ENCODE measurements at regions not wholly inside any gene's neighbourhood (a gene's known extent, or its start where the extent isn't known, plus 50 kb on each side); places are given as distances from the start of the nearest gene placed in this dataset.

DNA sequence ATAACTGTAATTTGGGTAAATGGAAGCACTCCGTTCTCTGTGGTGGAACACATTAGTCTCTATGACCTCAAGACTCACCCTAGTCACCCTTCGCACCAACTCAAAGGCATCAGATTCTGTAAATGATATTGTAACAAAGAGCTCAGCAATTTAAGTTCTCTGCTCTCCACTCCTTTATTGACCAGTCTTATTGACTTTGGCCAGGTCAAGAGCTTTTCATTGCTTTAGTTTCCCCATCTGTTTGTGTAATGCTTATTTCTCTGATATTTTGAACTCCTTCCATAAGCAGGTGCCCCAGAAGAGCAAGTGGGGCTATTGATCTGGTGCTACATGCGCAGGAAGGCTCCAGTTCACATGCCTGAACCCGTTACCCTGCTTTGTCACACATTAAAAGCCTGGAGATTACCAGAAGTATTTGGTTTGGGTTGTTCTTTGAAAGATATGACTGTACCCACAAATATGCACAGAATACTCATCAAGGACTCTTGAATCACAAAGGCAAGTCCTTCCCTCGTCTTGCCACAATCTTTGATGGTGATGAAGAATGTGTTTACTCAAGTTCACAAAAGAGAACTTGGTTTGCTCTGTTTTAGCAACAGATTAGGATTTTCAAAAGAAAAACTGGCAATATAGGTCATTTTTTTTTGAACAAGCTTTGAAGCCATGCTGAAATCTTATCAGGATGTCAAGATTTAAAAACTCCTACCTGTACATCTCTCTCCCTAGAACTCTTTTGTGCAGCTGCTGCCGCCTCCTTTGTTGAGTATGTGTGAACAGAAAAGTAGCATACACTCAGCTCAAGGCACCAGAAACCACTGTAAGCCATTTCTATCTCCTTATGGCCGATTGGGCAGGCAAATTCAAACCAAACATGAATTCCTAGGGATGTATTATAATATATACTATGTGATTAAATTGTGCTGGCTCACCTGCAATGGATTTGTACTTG, 193.9 kb downstream of the BCAT1 start (continued):
- TF ChIP-seq FOXK1 (CRISPR knock-in tag; IDR thresholded peaks at IDR 0.05; ENCODE audit: borderline replicate concordance, low read depth) (peak; percentile 56; the same call in 1 of the 2 replicates), KDM6A (CRISPR knock-in tag; IDR thresholded peaks at IDR 0.05; ENCODE audit: low read depth) (peak; percentile 48; the same call in 1 of the 2 replicates), SAFB2 (CRISPR knock-in tag; IDR thresholded peaks at IDR 0.05; ENCODE audit: borderline replicate concordance, low read depth) (no peak), EP300 (IDR thresholded peaks at IDR 0.05; ENCODE audit: low read depth in 2 of 2, low read length in 2 of 2) (peak in 1 of 2 experiments; percentile 89; a peak in 3 of 4 replicates), EP300 (CRISPR knock-in tag; IDR thresholded peaks at IDR 0.05; ENCODE audit: borderline replicate concordance) (peak; percentile 95), HOXA5 (CRISPR knock-in tag; IDR thresholded peaks at IDR 0.05) (0 out of 2 replicates have a peak, but pooled peaks have one; percentile 33), ZNF839 (CRISPR knock-in tag; IDR thresholded peaks at IDR 0.05; ENCODE audit: borderline replicate concordance) (no peak), RXRA (CRISPR knock-in tag; IDR thresholded peaks at IDR 0.05) (peak; percentile 87; the same call in 1 of the 2 replicates), KAT8 (CRISPR knock-in tag; IDR thresholded peaks at IDR 0.05) (peak; percentile 39; the same call in 1 of the 2 replicates), NFIB (CRISPR knock-in tag; IDR thresholded peaks at IDR 0.05; ENCODE audit: borderline replicate concordance) (no peak), TCF12 (IDR thresholded peaks at IDR 0.05) (no peak), TCF12 (CRISPR knock-in tag; IDR thresholded peaks at IDR 0.05) (no peak), CHCHD3 (CRISPR knock-in tag; IDR thresholded peaks at IDR 0.05) (no peak), SRSF1 (optimal IDR thresholded peaks at IDR 0.05; ENCODE audit: low read depth, low read length) (no peak), MIER2 (CRISPR knock-in tag; IDR thresholded peaks at IDR 0.05) (peak; percentile 16; the same call in 1 of the 2 replicates), SALL1 (CRISPR knock-in tag; IDR thresholded peaks at IDR 0.05) (peak; percentile 94), KLF6 (CRISPR knock-in tag; IDR thresholded peaks at IDR 0.05) (no peak)
- TF ChIP-seq, protein P1, sequence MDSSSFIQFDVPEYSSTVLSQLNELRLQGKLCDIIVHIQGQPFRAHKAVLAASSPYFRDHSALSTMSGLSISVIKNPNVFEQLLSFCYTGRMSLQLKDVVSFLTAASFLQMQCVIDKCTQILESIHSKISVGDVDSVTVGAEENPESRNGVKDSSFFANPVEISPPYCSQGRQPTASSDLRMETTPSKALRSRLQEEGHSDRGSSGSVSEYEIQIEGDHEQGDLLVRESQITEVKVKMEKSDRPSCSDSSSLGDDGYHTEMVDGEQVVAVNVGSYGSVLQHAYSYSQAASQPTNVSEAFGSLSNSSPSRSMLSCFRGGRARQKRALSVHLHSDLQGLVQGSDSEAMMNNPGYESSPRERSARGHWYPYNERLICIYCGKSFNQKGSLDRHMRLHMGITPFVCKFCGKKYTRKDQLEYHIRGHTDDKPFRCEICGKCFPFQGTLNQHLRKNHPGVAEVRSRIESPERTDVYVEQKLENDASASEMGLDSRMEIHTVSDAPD (CRISPR knock-in tag; IDR thresholded peaks at IDR 0.05) = peak; percentile 75; the same call in 1 of the 2 replicates
- TF ChIP-seq, protein P2, sequence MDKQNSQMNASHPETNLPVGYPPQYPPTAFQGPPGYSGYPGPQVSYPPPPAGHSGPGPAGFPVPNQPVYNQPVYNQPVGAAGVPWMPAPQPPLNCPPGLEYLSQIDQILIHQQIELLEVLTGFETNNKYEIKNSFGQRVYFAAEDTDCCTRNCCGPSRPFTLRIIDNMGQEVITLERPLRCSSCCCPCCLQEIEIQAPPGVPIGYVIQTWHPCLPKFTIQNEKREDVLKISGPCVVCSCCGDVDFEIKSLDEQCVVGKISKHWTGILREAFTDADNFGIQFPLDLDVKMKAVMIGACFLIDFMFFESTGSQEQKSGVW (CRISPR knock-in tag; IDR thresholded peaks at IDR 0.05; ENCODE audit: borderline replicate concordance) = no peak
- TF ChIP-seq, protein P3, sequence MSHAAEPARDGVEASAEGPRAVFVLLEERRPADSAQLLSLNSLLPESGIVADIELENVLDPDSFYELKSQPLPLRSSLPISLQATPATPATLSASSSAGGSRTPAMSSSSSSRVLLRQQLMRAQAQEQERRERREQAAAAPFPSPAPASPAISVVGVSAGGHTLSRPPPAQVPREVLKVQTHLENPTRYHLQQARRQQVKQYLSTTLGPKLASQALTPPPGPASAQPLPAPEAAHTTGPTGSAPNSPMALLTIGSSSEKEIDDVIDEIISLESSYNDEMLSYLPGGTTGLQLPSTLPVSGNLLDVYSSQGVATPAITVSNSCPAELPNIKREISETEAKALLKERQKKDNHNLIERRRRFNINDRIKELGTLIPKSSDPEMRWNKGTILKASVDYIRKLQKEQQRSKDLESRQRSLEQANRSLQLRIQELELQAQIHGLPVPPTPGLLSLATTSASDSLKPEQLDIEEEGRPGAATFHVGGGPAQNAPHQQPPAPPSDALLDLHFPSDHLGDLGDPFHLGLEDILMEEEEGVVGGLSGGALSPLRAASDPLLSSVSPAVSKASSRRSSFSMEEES (CRISPR knock-in tag; IDR thresholded peaks at IDR 0.05) = peak; percentile 55; the same call in 1 of the 2 replicates
- TF ChIP-seq, protein P4, sequence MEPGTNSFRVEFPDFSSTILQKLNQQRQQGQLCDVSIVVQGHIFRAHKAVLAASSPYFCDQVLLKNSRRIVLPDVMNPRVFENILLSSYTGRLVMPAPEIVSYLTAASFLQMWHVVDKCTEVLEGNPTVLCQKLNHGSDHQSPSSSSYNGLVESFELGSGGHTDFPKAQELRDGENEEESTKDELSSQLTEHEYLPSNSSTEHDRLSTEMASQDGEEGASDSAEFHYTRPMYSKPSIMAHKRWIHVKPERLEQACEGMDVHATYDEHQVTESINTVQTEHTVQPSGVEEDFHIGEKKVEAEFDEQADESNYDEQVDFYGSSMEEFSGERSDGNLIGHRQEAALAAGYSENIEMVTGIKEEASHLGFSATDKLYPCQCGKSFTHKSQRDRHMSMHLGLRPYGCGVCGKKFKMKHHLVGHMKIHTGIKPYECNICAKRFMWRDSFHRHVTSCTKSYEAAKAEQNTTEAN (CRISPR knock-in tag; conservative IDR thresholded peaks at IDR 0.05) = 0 out of 2 replicates have a peak, but pooled peaks have one; percentile 27
- TF ChIP-seq, protein P5, sequence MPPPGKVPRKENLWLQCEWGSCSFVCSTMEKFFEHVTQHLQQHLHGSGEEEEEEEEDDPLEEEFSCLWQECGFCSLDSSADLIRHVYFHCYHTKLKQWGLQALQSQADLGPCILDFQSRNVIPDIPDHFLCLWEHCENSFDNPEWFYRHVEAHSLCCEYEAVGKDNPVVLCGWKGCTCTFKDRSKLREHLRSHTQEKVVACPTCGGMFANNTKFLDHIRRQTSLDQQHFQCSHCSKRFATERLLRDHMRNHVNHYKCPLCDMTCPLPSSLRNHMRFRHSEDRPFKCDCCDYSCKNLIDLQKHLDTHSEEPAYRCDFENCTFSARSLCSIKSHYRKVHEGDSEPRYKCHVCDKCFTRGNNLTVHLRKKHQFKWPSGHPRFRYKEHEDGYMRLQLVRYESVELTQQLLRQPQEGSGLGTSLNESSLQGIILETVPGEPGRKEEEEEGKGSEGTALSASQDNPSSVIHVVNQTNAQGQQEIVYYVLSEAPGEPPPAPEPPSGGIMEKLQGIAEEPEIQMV (CRISPR knock-in tag; IDR thresholded peaks at IDR 0.05; ENCODE audit: low read depth) = 0 out of 2 replicates have a peak, but pooled peaks have one; percentile 26
- TF ChIP-seq, protein P6, sequence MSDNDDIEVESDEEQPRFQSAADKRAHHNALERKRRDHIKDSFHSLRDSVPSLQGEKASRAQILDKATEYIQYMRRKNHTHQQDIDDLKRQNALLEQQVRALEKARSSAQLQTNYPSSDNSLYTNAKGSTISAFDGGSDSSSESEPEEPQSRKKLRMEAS (IDR thresholded peaks at IDR 0.05) = peak; percentile 75

Measured in HepG2 (cell line).